Naive thymus-derived CD8-positive, alpha-beta T cell (primary cell): ENCODE measurements at regions not wholly inside any gene's neighbourhood (a gene's known extent, or its start where the extent isn't known, plus 50 kb on each side); places are given as distances from the start of the nearest gene placed in this dataset.

Experiments used
- ATAC-seq, 2 donors: fragments of 150-1000 bp; cut with Tn5 transposase in 1 of 2; sonication (Bioruptor Pico), chemical (Tn5 transposase) in 1 of 2; 1 replicate in 1 of 2; 2 replicates in 1 of 2; pipeline ENCODE4 v1.10.0; 2021; ENCODE audit warnings: mild to moderate bottlenecking in 2 of 2, moderate library complexity in 2 of 2
- POLR2A ChIA-PET: fragments of 350-600 bp; sonication (Branson Sonifier 250); formaldehyde crosslinking; loops from one replicate; lab custom pipeline; 2021; ENCODE audit warnings: antibody characterized with exemption; lab: Charles Lee
- DNase-seq, 10 donors: peaks; one replicate each; pipeline versions ENCODE4 v3.0.0 to v3.0.0-alpha.2; 2020 to 2022
- H3K27ac Mint-ChIP-seq, 10 donors: one replicate each; pipeline ENCODE4 v1.8.0; 2020 to 2022; ENCODE audit warnings: mild to moderate bottlenecking in 10 of 10, mixed read lengths in 10 of 10, moderate library complexity in 4 of 10, inconsistent platforms in 1 of 10
- H3K27me3 Mint-ChIP-seq, 5 donors: one replicate each; pipeline ENCODE4 v1.8.0; 2021 to 2022; ENCODE audit warnings: mixed read lengths in 5 of 5
- H3K36me3 Mint-ChIP-seq, 3 donors: one replicate each; pipeline ENCODE4 v1.8.0; 2020 to 2022; ENCODE audit warnings: mixed read lengths in 3 of 3, mild to moderate bottlenecking in 2 of 3, inconsistent platforms in 1 of 3
- H3K4me1 Mint-ChIP-seq, 4 donors: one replicate each; pipeline ENCODE4 v1.8.0; 2021 to 2022; ENCODE audit warnings: mixed read lengths in 4 of 4
- H3K4me3 Mint-ChIP-seq, 10 donors: one replicate each; pipeline ENCODE4 v1.8.0; 2020 to 2022; ENCODE audit warnings: mild to moderate bottlenecking in 10 of 10, mixed read lengths in 10 of 10, moderate library complexity in 6 of 10, inconsistent platforms in 1 of 10
- H3K9me3 Mint-ChIP-seq, 9 donors: one replicate each; pipeline ENCODE4 v1.8.0; 2020 to 2022; ENCODE audit warnings: mixed read lengths in 9 of 9, mild to moderate bottlenecking in 3 of 9, inconsistent platforms in 1 of 9, moderate library complexity in 1 of 9

- no peaks in the 10 kb centered on the region for H3K36me3 Mint-ChIP-seq
- POLR2A ChIA-PET: no interaction called here
- H3K9me3 Mint-ChIP-seq: peaks cover 0 to 24% (median 7%) of the 10 kb centered on the region in 9 donors
- DNase-seq: no peak
- ATAC-seq: no peak
- H3K4me1 Mint-ChIP-seq: no peaks in the 10 kb centered on the region
- no peaks in the 10 kb centered on the region for H3K27me3 Mint-ChIP-seq
- no peak overlapping the region for H3K4me3 Mint-ChIP-seq
- no peak overlapping the region for H3K27ac Mint-ChIP-seq
These were observed 1345.3 kb upstream of the SEL1L start for GRCh38 chr14:82878951-82879350.

DNA sequence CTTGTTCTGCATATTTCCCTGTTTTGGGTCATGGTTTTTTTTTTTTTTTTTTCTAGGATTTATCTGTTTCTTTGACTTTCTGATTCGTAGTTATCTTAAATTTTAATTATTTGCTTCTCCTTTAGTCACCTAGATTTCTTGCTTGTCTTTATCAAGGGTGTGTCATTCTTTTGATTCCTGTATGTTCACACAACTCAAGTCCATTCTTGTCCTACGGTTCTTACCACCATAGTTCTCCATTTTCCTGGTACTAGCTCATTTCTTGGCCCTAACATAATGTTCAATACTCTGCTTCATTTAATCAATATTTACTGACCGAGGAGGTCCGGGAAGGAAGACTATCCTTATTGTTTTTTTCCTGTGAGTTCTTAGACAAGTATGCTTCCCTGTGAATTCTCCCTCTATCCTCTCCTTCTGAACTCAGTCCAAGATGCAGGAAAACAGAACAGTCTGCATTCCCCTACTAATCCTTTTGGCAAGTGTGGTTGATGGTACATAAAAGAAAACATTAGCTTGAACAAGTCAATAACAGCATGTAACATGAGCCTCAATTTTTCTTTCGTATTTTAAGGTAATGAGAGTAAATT lies 1346.4 kb upstream of the SEL1L start:
- no peaks in the 10 kb centered on the region for H3K4me1 Mint-ChIP-seq
- H3K27ac Mint-ChIP-seq: no peak overlapping the region
- POLR2A ChIA-PET: no interaction called here
- H3K4me3 Mint-ChIP-seq: no peak overlapping the region
- no peak for ATAC-seq
- H3K36me3 Mint-ChIP-seq: no peaks in the 10 kb centered on the region
- DNase-seq: no peak
- no peaks in the 10 kb centered on the region for H3K27me3 Mint-ChIP-seq
- peaks cover 0 to 21% (median 7%) of the 10 kb centered on the region in 9 donors for H3K9me3 Mint-ChIP-seq

GRCh38 chr14:82886670-82887069 lies 1353.0 kb upstream of the SEL1L start:
- peaks cover 0 to 4% (median 0%) of the 10 kb centered on the region in 3 donors for H3K36me3 Mint-ChIP-seq
- H3K4me3 Mint-ChIP-seq: no peak overlapping the region
- peaks cover 2 to 54% (median 16%) of the 10 kb centered on the region in 9 donors for H3K9me3 Mint-ChIP-seq
- H3K27me3 Mint-ChIP-seq: no peaks in the 10 kb centered on the region
- no peak for DNase-seq
- no peak overlapping the region for H3K27ac Mint-ChIP-seq
- no peaks in the 10 kb centered on the region for H3K4me1 Mint-ChIP-seq
- POLR2A ChIA-PET: no interaction called here
- no peak for ATAC-seq

GRCh38 chr14:82889701-82890100 lies 1356.0 kb upstream of the SEL1L start:
- DNase-seq (no peak), ATAC-seq (no peak)
- no peak overlapping the region for H3K27ac Mint-ChIP-seq
- POLR2A ChIA-PET: no interaction called here
- H3K4me1 Mint-ChIP-seq: no peaks in the 10 kb centered on the region
- no peaks in the 10 kb centered on the region for H3K27me3 Mint-ChIP-seq
- peaks cover 5 to 44% (median 15%) of the 10 kb centered on the region in 9 donors for H3K9me3 Mint-ChIP-seq
- H3K36me3 Mint-ChIP-seq: peaks cover 0 to 4% (median 0%) of the 10 kb centered on the region in 3 donors
- H3K4me3 Mint-ChIP-seq: no peak overlapping the region

- no peaks in the 10 kb centered on the region for H3K36me3 Mint-ChIP-seq
- no peaks in the 10 kb centered on the region for H3K4me1 Mint-ChIP-seq
- H3K4me3 Mint-ChIP-seq: no peak overlapping the region
- no peak overlapping the region for H3K27ac Mint-ChIP-seq
- ATAC-seq (no peak), DNase-seq (no peak)
- POLR2A ChIA-PET: no interaction called here
- H3K27me3 Mint-ChIP-seq: no peaks in the 10 kb centered on the region
- H3K9me3 Mint-ChIP-seq: peaks cover under 1 to 21% (median 7%) of the 10 kb centered on the region in 9 donors
These were observed 1362.8 kb upstream of the SEL1L start for GRCh38 chr14:82896476-82896875.

- Mint-ChIP-seq H3K36me3 (no peaks in the 10 kb centered on the region), H3K27me3 (no peaks in the 10 kb centered on the region), H3K4me1 (no peaks in the 10 kb centered on the region), H3K4me3 (no peak overlapping the region), H3K27ac (no peak overlapping the region), H3K9me3 (peaks cover 2 to 23% (median 10%) of the 10 kb centered on the region in 9 donors)
- POLR2A ChIA-PET: no interaction called here
- no peak for ATAC-seq
- no peak for DNase-seq
These were observed 1364.0 kb upstream of the SEL1L start for GRCh38 chr14:82897469-82898308.

DNA sequence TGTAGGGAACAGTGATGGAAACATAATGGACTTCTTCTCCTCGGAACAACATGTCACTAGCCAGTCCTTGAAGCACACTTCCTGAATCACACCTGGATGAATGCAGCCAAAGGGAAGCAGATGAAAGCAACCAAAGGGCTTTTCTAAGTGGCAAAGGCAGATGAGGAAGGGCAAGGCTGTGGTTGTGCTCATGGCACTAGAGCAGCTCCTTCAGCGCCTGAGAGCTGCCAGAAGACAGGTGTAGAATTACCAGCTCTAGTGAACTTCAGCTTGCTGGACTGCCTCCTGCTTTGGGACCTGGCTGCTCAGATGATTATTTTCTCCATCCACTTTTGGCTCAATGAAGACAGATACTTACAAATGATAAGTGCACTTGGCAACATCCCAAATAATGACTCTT lies 1372.1 kb upstream of the SEL1L start:
- Mint-ChIP-seq H3K27me3 (no peaks in the 10 kb centered on the region), H3K4me3 (no peak overlapping the region), H3K36me3 (no peaks in the 10 kb centered on the region), H3K27ac (no peak overlapping the region), H3K4me1 (no peaks in the 10 kb centered on the region), H3K9me3 (peaks cover 2 to 67% (median 21%) of the 10 kb centered on the region in 9 donors)
- DNase-seq (no peak), ATAC-seq (no peak)
- POLR2A ChIA-PET: no interaction called here

GRCh38 chr14:82911930-82912329 lies 1378.3 kb upstream of the SEL1L start:
- Mint-ChIP-seq H3K27me3 (no peaks in the 10 kb centered on the region), H3K9me3 (peaks cover 2 to 36% (median 11%) of the 10 kb centered on the region in 9 donors), H3K36me3 (no peaks in the 10 kb centered on the region), H3K27ac (no peak overlapping the region), H3K4me3 (no peak overlapping the region), H3K4me1 (no peaks in the 10 kb centered on the region)
- ATAC-seq (no peak), DNase-seq (no peak)
- POLR2A ChIA-PET: no interaction called here

DNA sequence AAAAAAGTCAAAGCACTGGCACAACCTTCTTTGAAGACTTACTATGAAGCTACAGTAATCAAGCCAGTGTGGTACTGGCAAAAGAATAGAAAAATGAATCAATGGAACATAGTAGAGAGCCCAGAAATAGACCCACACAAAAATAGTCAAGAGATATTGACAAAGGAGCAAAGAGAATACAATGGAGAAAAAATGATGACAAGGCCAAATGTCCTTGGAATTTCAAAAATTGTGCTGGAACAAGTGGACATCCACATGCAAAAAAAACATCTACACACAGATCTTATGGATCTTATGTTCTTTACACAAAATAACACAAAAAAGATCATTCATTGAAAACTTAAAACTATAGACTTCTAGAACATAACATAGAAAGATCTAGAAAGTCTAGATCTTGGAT lies 1379.7 kb upstream of the SEL1L start:
- POLR2A ChIA-PET: no interaction called here
- H3K27me3 Mint-ChIP-seq: no peaks in the 10 kb centered on the region
- no peak for ATAC-seq
- no peak overlapping the region for H3K4me3 Mint-ChIP-seq
- no peaks in the 10 kb centered on the region for H3K36me3 Mint-ChIP-seq
- peaks cover 3 to 36% (median 11%) of the 10 kb centered on the region in 9 donors for H3K9me3 Mint-ChIP-seq
- no peaks in the 10 kb centered on the region for H3K4me1 Mint-ChIP-seq
- DNase-seq: no peak
- H3K27ac Mint-ChIP-seq: no peak overlapping the region

DNA sequence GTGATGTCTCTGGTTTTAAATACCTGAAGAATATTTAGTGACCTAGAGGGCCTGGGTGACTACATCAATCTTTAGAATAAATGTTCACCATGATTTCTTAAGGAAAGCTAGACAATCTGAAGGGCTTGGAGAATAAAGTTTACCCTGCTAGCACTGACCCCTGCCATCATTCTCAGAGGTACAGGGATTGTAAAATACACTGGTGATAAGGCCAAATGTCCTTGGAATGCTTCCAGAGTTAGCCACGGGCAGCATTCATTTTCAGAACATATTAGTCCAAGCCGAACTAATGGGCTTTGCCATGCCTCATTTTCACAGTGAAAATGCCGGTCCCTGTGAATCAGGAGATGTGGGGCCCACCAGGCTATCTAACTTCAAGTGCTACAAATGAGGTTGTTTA lies 1381.7 kb upstream of the SEL1L start:
- DNase-seq: no peak
- no peaks in the 10 kb centered on the region for H3K4me1 Mint-ChIP-seq
- H3K36me3 Mint-ChIP-seq: no peaks in the 10 kb centered on the region
- no peaks in the 10 kb centered on the region for H3K27me3 Mint-ChIP-seq
- POLR2A ChIA-PET: no interaction called here
- peaks cover 6 to 38% (median 13%) of the 10 kb centered on the region in 9 donors for H3K9me3 Mint-ChIP-seq
- H3K4me3 Mint-ChIP-seq: no peak overlapping the region
- no peak for ATAC-seq
- H3K27ac Mint-ChIP-seq: no peak overlapping the region

- DNase-seq (no peak), ATAC-seq (no peak)
- H3K9me3 Mint-ChIP-seq: peaks cover 3 to 56% (median 7%) of the 10 kb centered on the region in 9 donors
- H3K4me3 Mint-ChIP-seq: no peak overlapping the region
- no peaks in the 10 kb centered on the region for H3K27me3 Mint-ChIP-seq
- no peak overlapping the region for H3K27ac Mint-ChIP-seq
- POLR2A ChIA-PET: no interaction called here
- H3K4me1 Mint-ChIP-seq: no peaks in the 10 kb centered on the region
- no peaks in the 10 kb centered on the region for H3K36me3 Mint-ChIP-seq
These were observed 1402.0 kb upstream of the SEL1L start for GRCh38 chr14:82935691-82936090.

DNA sequence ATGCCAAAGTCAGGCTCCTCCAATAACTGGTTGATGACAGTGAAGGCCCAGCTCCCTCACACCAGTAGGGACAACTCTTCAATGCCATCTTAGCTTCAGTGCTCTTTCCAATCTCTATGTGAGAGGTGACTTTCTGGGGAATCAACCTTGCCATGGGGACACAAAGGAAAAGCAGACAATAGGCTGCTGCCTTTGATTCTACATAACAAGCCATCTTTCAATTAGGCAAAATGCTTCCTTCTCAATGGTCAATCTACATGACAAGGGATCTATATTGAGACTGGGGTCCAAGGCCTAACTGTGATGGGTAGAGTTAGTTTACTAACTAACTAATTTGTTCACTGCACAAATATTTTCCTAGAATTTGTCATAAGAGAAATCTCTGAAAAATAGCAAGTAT lies 1417.5 kb upstream of the SEL1L start:
- Mint-ChIP-seq H3K27me3 (no peaks in the 10 kb centered on the region), H3K4me3 (no peak overlapping the region), H3K27ac (no peak overlapping the region), H3K36me3 (no peaks in the 10 kb centered on the region), H3K4me1 (peaks cover 0 to 2% (median 0%) of the 10 kb centered on the region in 4 donors), H3K9me3 (peaks cover 2 to 27% (median 6%) of the 10 kb centered on the region in 9 donors)
- no peak for ATAC-seq
- DNase-seq: no peak
- POLR2A ChIA-PET: no interaction called here

DNA sequence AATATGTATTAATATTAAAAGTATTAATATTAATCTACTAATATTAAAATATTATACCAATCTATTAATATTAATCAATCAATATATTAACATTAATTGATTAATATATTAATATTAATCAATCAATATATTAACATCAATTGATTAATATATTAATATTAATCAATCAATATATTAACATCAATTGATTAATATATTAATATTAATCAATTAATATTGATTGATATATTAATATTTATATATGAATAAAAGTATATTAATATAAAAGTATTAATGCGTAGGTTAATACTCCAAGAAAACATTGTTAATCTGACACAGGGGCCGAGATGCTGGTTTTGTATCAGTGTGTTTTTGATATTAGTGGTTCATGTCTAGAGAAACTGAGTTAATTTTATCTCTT lies 1430.1 kb upstream of the SEL1L start:
- no peaks in the 10 kb centered on the region for H3K27me3 Mint-ChIP-seq
- no peak overlapping the region for H3K4me3 Mint-ChIP-seq
- ATAC-seq (no peak), DNase-seq (no peak)
- H3K4me1 Mint-ChIP-seq: no peaks in the 10 kb centered on the region
- peaks cover 1 to 23% (median 7%) of the 10 kb centered on the region in 9 donors for H3K9me3 Mint-ChIP-seq
- H3K27ac Mint-ChIP-seq: no peak overlapping the region
- H3K36me3 Mint-ChIP-seq: no peaks in the 10 kb centered on the region
- POLR2A ChIA-PET: no interaction called here
